ENCODE measurements at regions not wholly inside any gene's neighbourhood (a gene's known extent, or its start where the extent isn't known, plus 50 kb on each side); places are given as distances from the start of the nearest gene placed in this dataset.

- Histone ChIP-seq H3K36me3 (no peaks in the 10 kb centered on the region), H3K4me1 (no peaks in the 10 kb centered on the region), H3K4me3 (no peak overlapping the region), H3K27me3 (ENCODE audit: low read depth) (peaks cover 12% of the 10 kb centered on the region), H3K9me3 (replicated peaks) (no peaks in the 10 kb centered on the region), H3K27ac (replicated peaks) (no peak overlapping the region)
- no peak for DNase-seq
- TF ChIP-seq CTCF (IDR thresholded peaks at IDR 0.05; ENCODE audit: borderline replicate concordance) = no peak
- intact Hi-C loops (cut with micrococcal nuclease) = no loop called here
Observed at GRCh38 chr11:127225619-127226018, 225.0 kb upstream of the KIRREL3 start.

DNA sequence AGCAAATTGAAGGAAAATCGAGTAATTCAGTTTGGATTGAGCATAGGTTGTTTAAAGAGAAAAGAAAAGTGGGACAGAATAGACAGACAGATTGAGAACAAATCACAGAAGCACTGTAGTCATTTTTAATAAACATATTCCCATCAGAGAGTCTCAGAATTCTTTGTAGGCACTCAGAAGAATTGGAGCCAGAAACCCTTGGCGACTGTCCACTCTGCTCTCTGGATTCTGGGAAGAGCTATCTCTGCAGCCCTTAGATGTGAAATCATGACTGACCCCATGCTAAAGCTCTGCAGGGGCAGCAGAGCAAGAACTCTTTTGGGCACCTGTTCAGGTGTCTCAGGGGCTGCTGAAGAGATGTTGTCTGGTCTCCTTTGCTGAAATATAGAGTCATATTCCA is 223.7 kb upstream of the KIRREL3 start:
- no peak for DNase-seq
- no peaks in the 10 kb centered on the region for H3K36me3 ChIP-seq
- intact Hi-C loops (cut with micrococcal nuclease) = no loop called here
- H3K4me3 ChIP-seq = no peak overlapping the region
- peaks cover 12% of the 10 kb centered on the region for H3K27me3 ChIP-seq (ENCODE audit: low read depth)
- no peaks in the 10 kb centered on the region for H3K4me1 ChIP-seq
- TF ChIP-seq CTCF (IDR thresholded peaks at IDR 0.05; ENCODE audit: borderline replicate concordance) = no peak
- H3K27ac ChIP-seq (replicated peaks) = no peak overlapping the region
- no peaks in the 10 kb centered on the region for H3K9me3 ChIP-seq (replicated peaks)

GRCh38 chr11:127223633-127224032 is 223.1 kb upstream of the KIRREL3 start:
- Histone ChIP-seq H3K4me3 (no peak overlapping the region), H3K27ac (replicated peaks) (no peak overlapping the region)
- no peak for TF ChIP-seq CTCF (IDR thresholded peaks at IDR 0.05; ENCODE audit: borderline replicate concordance)

GRCh38 chr11:127223026-127223425 is 222.5 kb upstream of the KIRREL3 start:
- no peak overlapping the region for H3K27ac ChIP-seq (replicated peaks)
- intact Hi-C loops (cut with micrococcal nuclease) = no loop called here
- H3K9me3 ChIP-seq (replicated peaks) = no peaks in the 10 kb centered on the region
- no peaks in the 10 kb centered on the region for H3K4me1 ChIP-seq
- no peak for DNase-seq
- H3K4me3 ChIP-seq = no peak overlapping the region
- no peaks in the 10 kb centered on the region for H3K36me3 ChIP-seq
- peaks cover 12% of the 10 kb centered on the region for H3K27me3 ChIP-seq (ENCODE audit: low read depth)
- TF ChIP-seq CTCF (IDR thresholded peaks at IDR 0.05; ENCODE audit: borderline replicate concordance) = no peak

More at GRCh38 chr11:127223633-127224032, 223.1 kb upstream of the KIRREL3 start:
- no peak for DNase-seq
- H3K36me3 ChIP-seq = no peaks in the 10 kb centered on the region
- no peaks in the 10 kb centered on the region for H3K4me1 ChIP-seq
- intact Hi-C loops (cut with micrococcal nuclease) = no loop called here
- peaks cover 12% of the 10 kb centered on the region for H3K27me3 ChIP-seq (ENCODE audit: low read depth)
- H3K9me3 ChIP-seq (replicated peaks) = no peaks in the 10 kb centered on the region

DNA sequence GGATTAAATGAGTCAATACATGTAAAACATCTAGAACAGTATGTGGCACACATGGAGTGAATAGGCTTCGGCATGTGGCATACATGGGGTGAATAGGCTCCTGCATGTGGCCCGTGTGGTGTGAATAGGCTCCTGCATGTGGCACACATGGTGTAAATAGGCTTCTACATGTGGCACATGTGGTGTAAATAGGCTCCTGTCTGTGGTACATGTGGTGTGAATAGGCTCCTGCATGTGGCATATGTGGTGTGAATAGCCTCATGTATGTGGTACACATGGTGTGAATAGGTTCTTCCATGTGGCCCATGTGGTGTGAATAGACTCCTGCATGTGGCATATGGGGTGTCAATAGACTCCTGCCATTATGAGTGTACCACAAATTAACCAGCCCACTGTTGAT is 219.1 kb upstream of the KIRREL3 start:
- H3K27ac ChIP-seq (replicated peaks) = no peak overlapping the region
- no peaks in the 10 kb centered on the region for H3K4me1 ChIP-seq
- no peak for DNase-seq
- intact Hi-C loops (cut with micrococcal nuclease) = no loop called here
- no peak for TF ChIP-seq CTCF (IDR thresholded peaks at IDR 0.05; ENCODE audit: borderline replicate concordance)
- no peaks in the 10 kb centered on the region for H3K36me3 ChIP-seq
- no peaks in the 10 kb centered on the region for H3K9me3 ChIP-seq (replicated peaks)
- peaks cover 12% of the 10 kb centered on the region for H3K27me3 ChIP-seq (ENCODE audit: low read depth)
- H3K4me3 ChIP-seq = no peak overlapping the region

- no peak overlapping the region for H3K4me3 ChIP-seq
- TF ChIP-seq CTCF (IDR thresholded peaks at IDR 0.05; ENCODE audit: borderline replicate concordance) = no peak
- H3K27me3 ChIP-seq (ENCODE audit: low read depth) = peaks cover 12% of the 10 kb centered on the region
Observed at GRCh38 chr11:127218275-127218608, 217.7 kb upstream of the KIRREL3 start.

More at GRCh38 chr11:127218275-127218608, 217.7 kb upstream of the KIRREL3 start:
- Histone ChIP-seq H3K27ac (replicated peaks) (no peak overlapping the region), H3K9me3 (replicated peaks) (no peaks in the 10 kb centered on the region), H3K4me1 (no peaks in the 10 kb centered on the region), H3K36me3 (no peaks in the 10 kb centered on the region)
- intact Hi-C loops (cut with micrococcal nuclease) = no loop called here
- DNase-seq = no peak

All from left ventricle myocardium inferior (tissue), 1 donor.